IMR-90 (cell line): ENCODE measurements at regions not wholly inside any gene's neighbourhood (a gene's known extent, or its start where the extent isn't known, plus 50 kb on each side); places are given as distances from the start of the nearest gene placed in this dataset.

Experiments
- ATAC-seq: fragments of 200-7000 bp; cut with Tn5 transposase; 2 replicates; pipeline ENCODE4 v1.9.1; 2020; ENCODE audit warnings: low read depth, mild to moderate bottlenecking, moderate library complexity
- BruUV-seq: library from RNA; stranded (reverse); fragments of 400-500 nt; replicated peaks from 2 replicates; lab custom pipeline; 2021; lab: Mats Ljungman, UMichigan
- CTCF ChIA-PET: fragments of 300-600 bp; formaldehyde crosslinking; extraction: SDS; loops from one replicate; lab custom pipeline; 2021; ENCODE audit warnings: antibody characterized with exemption; lab: Yijun Ruan, JAX
- POLR2A ChIA-PET: fragments of 300-600 bp; sonication (Branson Sonifier 250); formaldehyde crosslinking; loops from one replicate; lab custom pipeline; 2022; ENCODE audit warnings: antibody characterized with exemption; ENCODE audit not compliant: unreplicated experiment; lab: Charles Lee
- DNase-seq: peaks from one replicate; pipeline ENCODE4 v3.0.0; 2013
- H2AFZ ChIP-seq: replicated peaks from 2 replicates; pipeline ENCODE3; 2013; ENCODE audit warnings: low read length, mild to moderate bottlenecking; ENCODE audit not compliant: poor library complexity
- H2AK5ac ChIP-seq: 2 replicates; pipeline ENCODE4 v1.6.1; 2013; ENCODE audit warnings: low read depth, low read length, inconsistent platforms
- H2AK9ac ChIP-seq: replicated peaks from 2 replicates; pipeline ENCODE3; 2013; ENCODE audit warnings: mild to moderate bottlenecking, low read depth, low read length, moderate library complexity; ENCODE audit not compliant: poor library complexity
- H2BK120ac ChIP-seq: 2 replicates; pipeline ENCODE4 v1.6.1; 2013; ENCODE audit warnings: low read depth, low read length, inconsistent platforms
- H2BK15ac ChIP-seq: 3 replicates; pipeline ENCODE4 v1.6.1; 2013; ENCODE audit warnings: low read depth, low read length, inconsistent platforms
- H2BK20ac ChIP-seq: 2 replicates; pipeline ENCODE4 v1.6.1; 2013; ENCODE audit warnings: low read depth, mild to moderate bottlenecking, inconsistent platforms, low read length, moderate library complexity
- H2BK5ac ChIP-seq: 2 replicates; pipeline ENCODE4 v1.6.1; 2013; ENCODE audit warnings: mild to moderate bottlenecking, low read depth, low read length, inconsistent platforms; ENCODE audit not compliant: poor library complexity, severe bottlenecking
- H3K14ac ChIP-seq: replicated peaks from 2 replicates; pipeline ENCODE4 v1.6.1; 2013; ENCODE audit warnings: low read depth, low read length, inconsistent platforms
- H3K18ac ChIP-seq: 2 replicates; pipeline ENCODE4 v1.6.1; 2013; ENCODE audit warnings: low read depth, low read length, control low read depth
- H3K23ac ChIP-seq: 2 replicates; pipeline ENCODE4 v1.6.1; 2013; ENCODE audit warnings: low read depth, low read length, inconsistent platforms
- H3K27ac ChIP-seq: 2 replicates; pipeline ENCODE4 v1.5.1; 2013; ENCODE audit warnings: mild to moderate bottlenecking, control low read depth, low read length; ENCODE audit not compliant: insufficient read depth
- H3K27me3 ChIP-seq: 2 replicates; pipeline ENCODE4 v1.6.1; 2013; ENCODE audit warnings: low read length; ENCODE audit not compliant: control insufficient read depth, insufficient read depth
- H3K36me3 ChIP-seq: 2 replicates; pipeline ENCODE4 v1.6.1; 2013; ENCODE audit warnings: low read length, mixed read lengths; ENCODE audit not compliant: control insufficient read depth, insufficient read depth
- H3K4ac ChIP-seq: 2 replicates; pipeline ENCODE4 v1.6.1; 2013; ENCODE audit warnings: low read depth, low read length, inconsistent platforms
- H3K4me1 ChIP-seq: 2 replicates; pipeline ENCODE4 v1.6.1; 2013; ENCODE audit warnings: low read length, mixed read lengths; ENCODE audit not compliant: control insufficient read depth, insufficient read depth
- H3K4me2 ChIP-seq: 2 replicates; pipeline ENCODE4 v1.6.1; 2013; ENCODE audit warnings: low read depth, mild to moderate bottlenecking, control low read depth, low read length, moderate library complexity
- H3K4me3 ChIP-seq: 2 replicates; pipeline ENCODE4 v1.5.1; 2013; ENCODE audit warnings: low read depth, mild to moderate bottlenecking, control low read depth, low read length, moderate library complexity; ENCODE audit not compliant: insufficient read depth
- H3K56ac ChIP-seq: 2 replicates; pipeline ENCODE4 v1.6.1; 2013; ENCODE audit warnings: low read length, inconsistent platforms; ENCODE audit not compliant: insufficient read depth; ENCODE audit errors: extremely low read depth
- H3K79me1 ChIP-seq, 2 experiments: 2 replicates each; pipeline ENCODE4 v1.6.1; 2013; ENCODE audit warnings: low read length in 2 of 2, inconsistent platforms in 1 of 2, low read depth in 1 of 2
- H3K9ac ChIP-seq: 2 replicates; pipeline ENCODE4 v1.6.1; 2013; ENCODE audit warnings: low read depth, low read length, control low read depth
- H3K9me1 ChIP-seq: 2 replicates; pipeline ENCODE4 v1.6.1; 2013; ENCODE audit warnings: low read length, inconsistent platforms; ENCODE audit not compliant: insufficient read depth
- H3K9me3 ChIP-seq: 2 replicates; pipeline ENCODE4 v1.6.1; 2013; ENCODE audit warnings: low read length; ENCODE audit not compliant: control insufficient read depth, insufficient read depth
- H4K20me1 ChIP-seq: 2 replicates; pipeline ENCODE4 v1.6.1; 2013; ENCODE audit warnings: low read length, inconsistent platforms; ENCODE audit not compliant: insufficient read depth
- H4K5ac ChIP-seq: 2 replicates; pipeline ENCODE4 v1.6.1; 2013; ENCODE audit warnings: mild to moderate bottlenecking, low read depth, low read length, control low read depth
- H4K8ac ChIP-seq, 2 experiments: 2 replicates each; pipeline ENCODE4 v1.6.1; 2013; ENCODE audit warnings: low read depth in 2 of 2, low read length in 2 of 2, control low read depth in 1 of 2, inconsistent platforms in 1 of 2
- H4K91ac ChIP-seq: 2 replicates; pipeline ENCODE4 v1.6.1; 2013; ENCODE audit warnings: low read depth, low read length, inconsistent platforms; ENCODE audit not compliant: insufficient read depth
- BHLHE40 ChIP-seq: fragments of 150-350 bp; IDR thresholded peaks from 2 replicates; pipeline ENCODE4 v1.6.1; 2016; ENCODE audit warnings: mild to moderate bottlenecking, low read depth, low read length
- CEBPB ChIP-seq: IDR thresholded peaks from 2 replicates; pipeline ENCODE4 v1.6.1; 2012; ENCODE audit warnings: low read depth, low read length, improper control_type of control experiment
- CHD1 ChIP-seq: IDR thresholded peaks from 2 replicates; pipeline ENCODE4 v1.6.1; 2012; ENCODE audit warnings: low read depth, low read length, improper control_type of control experiment
- CTCF ChIP-seq: conservative IDR thresholded peaks from 2 replicates; pipeline ENCODE4 v1.5.1; 2012; ENCODE audit warnings: mild to moderate bottlenecking, low read depth, low read length, improper control_type of control experiment
- ELK1 ChIP-seq: fragments of 150-350 bp; IDR thresholded peaks from 2 replicates; pipeline ENCODE4 v1.6.1; 2016; ENCODE audit warnings: low read depth, mild to moderate bottlenecking, low read length, moderate library complexity, borderline replicate concordance
- FOS ChIP-seq: fragments of 150-350 bp; IDR thresholded peaks from 2 replicates; pipeline ENCODE4 v1.6.1; 2016; ENCODE audit warnings: low read depth, low read length
- MAFK ChIP-seq: IDR thresholded peaks from 2 replicates; pipeline ENCODE4 v1.6.1; 2012; ENCODE audit warnings: low read depth, low read length, improper control_type of control experiment
- MAZ ChIP-seq: IDR thresholded peaks from 2 replicates; pipeline ENCODE4 v1.6.1; 2012; ENCODE audit warnings: low read depth, mild to moderate bottlenecking, low read length, improper control_type of control experiment, moderate library complexity, borderline replicate concordance
- MXI1 ChIP-seq: IDR thresholded peaks from 2 replicates; pipeline ENCODE4 v1.6.1; 2012; ENCODE audit warnings: low read depth, mild to moderate bottlenecking, low read length, moderate library complexity, borderline replicate concordance
- NFE2L2 ChIP-seq: fragments of 150-350 bp; IDR thresholded peaks from 2 replicates; pipeline ENCODE4 v1.6.1; 2016; ENCODE audit warnings: low read depth, mild to moderate bottlenecking, low read length
- POLR2A ChIP-seq: IDR thresholded peaks from 2 replicates; pipeline ENCODE4 v1.6.1; 2012; ENCODE audit warnings: mild to moderate bottlenecking, low read depth, low read length
- RAD21 ChIP-seq: IDR thresholded peaks from 2 replicates; pipeline ENCODE4 v1.6.1; 2012; ENCODE audit warnings: low read length, improper control_type of control experiment
- RCOR1 ChIP-seq: IDR thresholded peaks from 2 replicates; pipeline ENCODE4 v1.6.1; 2012; ENCODE audit warnings: mild to moderate bottlenecking, low read length, improper control_type of control experiment; ENCODE audit not compliant: insufficient replicate concordance
- RFX5 ChIP-seq: IDR thresholded peaks from 2 replicates; pipeline ENCODE4 v1.8.0; 2012; ENCODE audit warnings: low read depth, mild to moderate bottlenecking, low read length, moderate library complexity
- SMC3 ChIP-seq: fragments of 150-350 bp; IDR thresholded peaks from 2 replicates; pipeline ENCODE4 v1.6.1; 2016; ENCODE audit warnings: low read depth, mild to moderate bottlenecking, antibody characterized with exemption, low read length, moderate library complexity
- whole genome bisulfite sequencing, 2 experiments: methylation state at CpG; one replicate each; pipeline versions ENCODE4 v1.1.5 to v1.1.7; 2013; ENCODE audit warnings: missing lambda C conversion rate in 2 of 2; ENCODE audit not compliant: insufficient read length in 1 of 2; ENCODE audit errors: extremely low coverage in 2 of 2; 5-methylcytosine and 5-hydroxymethylcytosine counted together
- dilution Hi-C: fragments of 300-500 bp; cut with HindIII; formaldehyde crosslinking; loops from one replicate; pipeline ENCODE4 v1.14.3; 2018; ENCODE audit warnings: low sequenced_read_pairs; ENCODE audit not compliant: unreplicated experiment
- in situ Hi-C: fragments of 300-500 bp; cut with MboI; formaldehyde crosslinking; loops from 3 replicates; pipeline ENCODE4 v1.14.3; 2019; ENCODE audit warnings: low sequenced_read_pairs, inconsistent platforms, mixed read lengths
- intact Hi-C: fragments of 100-400 bp; cut with micrococcal nuclease; formaldehyde crosslinking; loops from 2 replicates; pipeline ENCODE4 v1.10.0; 2022
- TF ChIP-seq, protein P1 (sequence below): fragments of 150-350 bp; IDR thresholded peaks from 2 replicates; pipeline ENCODE4 v1.6.1; 2017; ENCODE audit warnings: mild to moderate bottlenecking, antibody characterized with exemption, low read length, low read depth

GRCh38 chr2:131827481-131828163 lies 299.9 kb downstream of the CCDC74A start:
- Histone ChIP-seq H3K27ac (no peak overlapping the region), H3K56ac (no peak overlapping the region), H4K20me1 (no peaks in the 10 kb centered on the region), H3K23ac (no peak overlapping the region), H2BK120ac (no peak overlapping the region), H3K4me2 (no peak overlapping the region), H2AK5ac (no peak overlapping the region), H3K79me1 (no peaks in the 10 kb centered on the region), H3K36me3 (no peaks in the 10 kb centered on the region), H4K91ac (no peak overlapping the region), H2AFZ (no peak overlapping the region), H2AK9ac (no peak overlapping the region), H2BK15ac (no peak overlapping the region), H3K4ac (no peak overlapping the region), H2BK20ac (no peak overlapping the region), H3K9me1 (no peaks in the 10 kb centered on the region), H3K27me3 (no peaks in the 10 kb centered on the region), H4K5ac (no peak overlapping the region), H3K9me3 (peaks cover 2% of the 10 kb centered on the region; the same call in 1 of the 2 replicates), H3K18ac (no peak overlapping the region), H3K4me1 (no peaks in the 10 kb centered on the region), H3K14ac (no peak overlapping the region), H4K8ac (no peak overlapping the region), H3K9ac (no peak overlapping the region), H3K4me3 (no peak overlapping the region), H2BK5ac (no peak overlapping the region)
- intact Hi-C loops = no loop called here
- no peak for DNase-seq
- dilution Hi-C loops = no loop called here
- CTCF ChIA-PET = no interaction called here
- POLR2A ChIA-PET = no interaction called here
- in situ Hi-C loops = no loop called here
- BruUV-seq = no TSS peak
- WGBS, 2 experiments = 85% methylated on average over 23 of the region's 56 CpGs; no CpG with 5 or more reads in 1 of the 2 experiments
- TF ChIP-seq CTCF (no peak), RFX5 (no peak), MAFK (no peak), ELK1 (no peak), NFE2L2 (no peak), RCOR1 (no peak), CEBPB (no peak), FOS (no peak), POLR2A (no peak), MAZ (no peak), BHLHE40 (no peak), RAD21 (no peak), CHD1 (no peak), SMC3 (no peak), MXI1 (no peak)
- TF ChIP-seq, protein P1, sequence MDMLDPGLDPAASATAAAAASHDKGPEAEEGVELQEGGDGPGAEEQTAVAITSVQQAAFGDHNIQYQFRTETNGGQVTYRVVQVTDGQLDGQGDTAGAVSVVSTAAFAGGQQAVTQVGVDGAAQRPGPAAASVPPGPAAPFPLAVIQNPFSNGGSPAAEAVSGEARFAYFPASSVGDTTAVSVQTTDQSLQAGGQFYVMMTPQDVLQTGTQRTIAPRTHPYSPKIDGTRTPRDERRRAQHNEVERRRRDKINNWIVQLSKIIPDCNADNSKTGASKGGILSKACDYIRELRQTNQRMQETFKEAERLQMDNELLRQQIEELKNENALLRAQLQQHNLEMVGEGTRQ = no peak
- no peak for ATAC-seq
